Astrocyte of the spinal cord (primary cell): ENCODE measurements at regions not wholly inside any gene's neighbourhood (a gene's known extent, or its start where the extent isn't known, plus 50 kb on each side); places are given as distances from the start of the nearest gene placed in this dataset.
"Not testable (repeated sequence)": the region's sequence is repeated elsewhere in the genome, so short reads cannot be mapped to it uniquely, and the experiment has no call there.

ENCODE experiments used
- DNase-seq: peaks from one replicate; pipeline ENCODE4 v3.0.0; 2011; ENCODE audit warnings: low read depth, low spot score
- H3K4me3 ChIP-seq: 2 replicates; pipeline ENCODE4 v1.5.1; 2011; ENCODE audit warnings: low read depth, mild to moderate bottlenecking, low read length, moderate library complexity
- CTCF ChIP-seq: IDR thresholded peaks from 2 replicates; pipeline ENCODE4 v1.5.1; 2012; ENCODE audit warnings: low read depth, mild to moderate bottlenecking, low read length, inconsistent platforms
- in situ Hi-C: cut with HindIII; loops from 2 replicates; pipeline ENCODE4 v1.10.0; 2017; ENCODE audit warnings: low sequenced_read_pairs

GRCh38 chr6:130629640-130630039, 197.6 kb upstream of the SMLR1 start:
- H3K4me3 ChIP-seq: no peak overlapping the region
- in situ Hi-C loops: no loop called here
- TF ChIP-seq CTCF: no peak
- DNase-seq: no peak

- no peak for DNase-seq
- no peak overlapping the region for H3K4me3 ChIP-seq
- in situ Hi-C loops: no loop called here
- no peak for TF ChIP-seq CTCF
Observed at GRCh38 chr6:130632277-130632676, 194.9 kb upstream of the SMLR1 start.

- TF ChIP-seq CTCF: no peak
- no peak for DNase-seq
- in situ Hi-C loops: no loop called here
- H3K4me3 ChIP-seq: no peak overlapping the region
Observed at GRCh38 chr6:130632897-130633296, 194.3 kb upstream of the SMLR1 start.

- H3K4me3 ChIP-seq: no peak overlapping the region
- DNase-seq: no peak
- in situ Hi-C loops: no loop called here
- TF ChIP-seq CTCF: no peak
Observed at GRCh38 chr6:130643361-130643760, 183.8 kb upstream of the SMLR1 start.

- no peak for TF ChIP-seq CTCF
- in situ Hi-C loops: no loop called here
- H3K4me3 ChIP-seq: no peak overlapping the region
- DNase-seq: no peak
Observed at GRCh38 chr6:130644175-130644574, 183.0 kb upstream of the SMLR1 start.

GRCh38 chr6:130644769-130645168, 182.4 kb upstream of the SMLR1 start:
- H3K4me3 ChIP-seq, DNase-seq, in situ Hi-C loops: not testable (repeated sequence)

GRCh38 chr6:130647246-130647645, 180.0 kb upstream of the SMLR1 start:
- in situ Hi-C loops: no loop called here
- peak; percentile 41 for DNase-seq
- TF ChIP-seq CTCF: no peak
- no peak overlapping the region for H3K4me3 ChIP-seq
